ENCODE measurements at regions not wholly inside any gene's neighbourhood (a gene's known extent, or its start where the extent isn't known, plus 50 kb on each side); places are given as distances from the start of the nearest gene placed in this dataset.
"Not testable (repeated sequence)": the region's sequence is repeated elsewhere in the genome, so short reads cannot be mapped to it uniquely, and the experiment has no call there.

- H3K36me3 ChIP-seq (ENCODE audit: control insufficient read depth in 2 of 2, insufficient read depth in 1 of 2, low read length in 2 of 2); H3K27ac ChIP-seq (ENCODE audit: extremely low read depth, low read depth, low read length); H3K4me3 ChIP-seq (ENCODE audit: low read depth, low read length); CTCF ChIA-PET; POLR2A ChIA-PET; H3K4me1 ChIP-seq (ENCODE audit: control insufficient read depth, insufficient read depth, low read length); H3K9me3 ChIP-seq (ENCODE audit: control insufficient read depth, insufficient read depth, low read depth, low read length): not testable (repeated sequence)
- TF ChIP-seq WT1 (tag by site-specific recombination; IDR thresholded peaks at IDR 0.05) = peak; percentile 68
- TF ChIP-seq ZNF335 (tag by site-specific recombination; conservative IDR thresholded peaks at IDR 0.05) = peak; percentile 61
- TF ChIP-seq GLIS1 (tag by site-specific recombination; IDR thresholded peaks at IDR 0.05) = 0 out of 2 replicates have a peak, but pooled peaks have one; percentile 24
Observed at GRCh38 chr1:223025190-223025734, 117.8 kb downstream of the TLR5 start.

GRCh38 chr1:223026639-223027038, 116.4 kb downstream of the TLR5 start:
- H3K36me3 ChIP-seq (ENCODE audit: control insufficient read depth in 2 of 2, insufficient read depth in 1 of 2, low read length in 2 of 2); H3K27ac ChIP-seq (ENCODE audit: extremely low read depth, low read depth, low read length); POLR2A ChIA-PET; CTCF ChIA-PET; H3K4me3 ChIP-seq (ENCODE audit: low read depth, low read length); H3K4me1 ChIP-seq (ENCODE audit: control insufficient read depth, insufficient read depth, low read length); H3K9me3 ChIP-seq (ENCODE audit: control insufficient read depth, insufficient read depth, low read depth, low read length): not testable (repeated sequence)

DNA sequence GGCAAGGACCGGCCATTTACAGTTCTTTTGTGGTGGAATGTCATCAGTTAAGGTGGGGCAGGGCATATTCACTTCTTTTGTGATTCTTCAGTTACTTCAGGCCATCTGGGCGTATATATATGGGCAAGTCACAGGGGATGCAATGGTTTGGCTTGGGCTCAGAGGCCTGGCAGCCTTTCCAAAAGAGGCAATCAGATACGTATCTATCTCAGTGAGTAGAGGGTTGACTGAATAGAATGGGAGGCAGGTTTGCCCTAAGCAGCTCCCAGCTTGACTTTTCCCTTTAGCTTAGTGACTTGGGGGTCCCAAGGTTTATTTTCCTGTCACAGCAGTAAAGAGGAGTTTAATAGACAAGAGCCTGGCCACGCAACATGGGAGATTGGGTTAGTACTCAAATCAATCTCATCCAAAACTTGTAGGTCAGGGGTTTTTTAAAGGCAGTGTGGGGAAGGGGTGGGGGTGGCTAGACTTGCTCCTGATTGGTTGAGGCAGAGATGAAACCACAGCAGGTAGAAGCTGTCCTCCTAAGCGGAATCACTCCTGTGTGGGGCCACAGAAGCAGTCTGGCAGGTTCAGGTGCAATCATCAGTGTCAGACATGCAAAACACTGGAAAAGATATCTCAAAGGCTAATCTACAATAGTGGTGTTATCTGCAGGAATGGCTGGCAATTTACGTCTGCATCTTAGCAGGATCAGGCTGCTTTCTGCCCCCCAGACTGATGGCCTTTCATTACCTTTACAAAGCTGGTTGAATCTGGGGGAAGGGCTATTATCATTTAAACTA, 112.9 kb downstream of the TLR5 start:
- Histone ChIP-seq H3K4me1 (ENCODE audit: control insufficient read depth, insufficient read depth, low read length) (no peaks in the 10 kb centered on the region), H3K27ac (ENCODE audit: extremely low read depth, low read depth, low read length) (no peak overlapping the region), H3K36me3 (ENCODE audit: control insufficient read depth in 2 of 2, insufficient read depth in 1 of 2, low read length in 2 of 2) (no peaks in the 10 kb centered on the region), H3K9me3 (ENCODE audit: control insufficient read depth, insufficient read depth, low read depth, low read length) (no peaks in the 10 kb centered on the region), H3K4me3 (ENCODE audit: low read depth, low read length) (no peak overlapping the region)
- ChIA-PET POLR2A (interaction anchor here (0.5 kb wide), 1 partner anchor 232 kb away, joined by 5 read pairs; no protein-coding TSS in a partner anchor), CTCF (interaction anchor here (1.1 to 1.2 kb wide), 2 partner anchors 12 to 103 kb away, joined by 3 read pairs; no protein-coding TSS in a partner anchor)
- TF ChIP-seq, protein P1, sequence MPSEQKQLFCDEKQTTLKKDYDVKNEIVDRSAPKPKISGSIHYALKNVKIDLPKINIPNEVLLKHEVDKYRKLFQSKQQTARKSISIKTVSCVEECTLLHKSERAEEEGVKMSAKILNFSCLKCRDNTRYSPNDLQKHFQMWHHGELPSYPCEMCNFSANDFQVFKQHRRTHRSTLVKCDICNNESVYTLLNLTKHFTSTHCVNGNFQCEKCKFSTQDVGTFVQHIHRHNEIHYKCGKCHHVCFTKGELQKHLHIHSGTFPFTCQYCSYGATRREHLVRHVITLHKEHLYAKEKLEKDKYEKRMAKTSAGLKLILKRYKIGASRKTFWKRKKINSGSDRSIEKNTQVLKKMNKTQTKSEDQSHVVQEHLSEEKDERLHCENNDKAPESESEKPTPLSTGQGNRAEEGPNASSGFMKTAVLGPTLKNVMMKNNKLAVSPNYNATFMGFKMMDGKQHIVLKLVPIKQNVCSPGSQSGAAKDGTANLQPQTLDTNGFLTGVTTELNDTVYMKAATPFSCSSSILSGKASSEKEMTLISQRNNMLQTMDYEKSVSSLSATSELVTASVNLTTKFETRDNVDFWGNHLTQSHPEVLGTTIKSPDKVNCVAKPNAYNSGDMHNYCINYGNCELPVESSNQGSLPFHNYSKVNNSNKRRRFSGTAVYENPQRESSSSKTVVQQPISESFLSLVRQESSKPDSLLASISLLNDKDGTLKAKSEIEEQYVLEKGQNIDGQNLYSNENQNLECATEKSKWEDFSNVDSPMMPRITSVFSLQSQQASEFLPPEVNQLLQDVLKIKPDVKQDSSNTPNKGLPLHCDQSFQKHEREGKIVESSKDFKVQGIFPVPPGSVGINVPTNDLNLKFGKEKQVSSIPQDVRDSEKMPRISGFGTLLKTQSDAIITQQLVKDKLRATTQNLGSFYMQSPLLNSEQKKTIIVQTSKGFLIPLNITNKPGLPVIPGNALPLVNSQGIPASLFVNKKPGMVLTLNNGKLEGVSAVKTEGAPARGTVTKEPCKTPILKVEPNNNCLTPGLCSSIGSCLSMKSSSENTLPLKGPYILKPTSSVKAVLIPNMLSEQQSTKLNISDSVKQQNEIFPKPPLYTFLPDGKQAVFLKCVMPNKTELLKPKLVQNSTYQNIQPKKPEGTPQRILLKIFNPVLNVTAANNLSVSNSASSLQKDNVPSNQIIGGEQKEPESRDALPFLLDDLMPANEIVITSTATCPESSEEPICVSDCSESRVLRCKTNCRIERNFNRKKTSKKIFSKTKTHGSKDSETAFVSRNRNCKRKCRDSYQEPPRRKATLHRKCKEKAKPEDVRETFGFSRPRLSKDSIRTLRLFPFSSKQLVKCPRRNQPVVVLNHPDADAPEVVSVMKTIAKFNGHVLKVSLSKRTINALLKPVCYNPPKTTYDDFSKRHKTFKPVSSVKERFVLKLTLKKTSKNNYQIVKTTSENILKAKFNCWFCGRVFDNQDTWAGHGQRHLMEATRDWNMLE (tag by site-specific recombination; conservative IDR thresholded peaks at IDR 0.05; ENCODE audit: low read depth) = no peak
- TF ChIP-seq ZNF488 (tag by site-specific recombination; IDR thresholded peaks at IDR 0.05) (no peak), ZNF10 (tag by site-specific recombination; IDR thresholded peaks at IDR 0.05) (no peak), TCF7L2 (IDR thresholded peaks at IDR 0.05; ENCODE audit: borderline replicate concordance, low read depth, low read length) (no peak), ZNF311 (tag by site-specific recombination; IDR thresholded peaks at IDR 0.05; ENCODE audit: borderline replicate concordance) (no peak), YY1 (tag by site-specific recombination; IDR thresholded peaks at IDR 0.05) (no peak), ZNF175 (tag by site-specific recombination; IDR thresholded peaks at IDR 0.05) (no peak), REPIN1 (tag by site-specific recombination; IDR thresholded peaks at IDR 0.05; ENCODE audit: low read depth) (no peak), SCRT1 (tag by site-specific recombination; IDR thresholded peaks at IDR 0.05; ENCODE audit: borderline replicate concordance) (no peak), ZNF18 (tag by site-specific recombination; IDR thresholded peaks at IDR 0.05) (no peak), ZNF146 (tag by site-specific recombination; IDR thresholded peaks at IDR 0.05) (no peak), SP7 (tag by site-specific recombination; IDR thresholded peaks at IDR 0.05) (no peak), ZNF571 (tag by site-specific recombination; IDR thresholded peaks at IDR 0.05) (no peak), MYNN (tag by site-specific recombination; IDR thresholded peaks at IDR 0.05; ENCODE audit: borderline replicate concordance) (no peak), ZSCAN23 (tag by site-specific recombination; IDR thresholded peaks at IDR 0.05) (no peak), PRDM10 (tag by site-specific recombination; IDR thresholded peaks at IDR 0.05) (no peak)
